Activated B cell treated with CpG ODN at 0.5 μM for 24 hours (primary cell): ENCODE measurements at regions not wholly inside any gene's neighbourhood (a gene's known extent, or its start where the extent isn't known, plus 50 kb on each side); places are given as distances from the start of the nearest gene placed in this dataset.
A peak's percentile ranks its signal among the peaks of the same experiment; 100 is the strongest.
"Not testable (repeated sequence)": the region's sequence is repeated elsewhere in the genome, so short reads cannot be mapped to it uniquely, and the experiment has no call there.

ENCODE experiments used
- ATAC-seq: fragments of 200-7000 bp; cut with Tn5 transposase; one replicate; pipeline ENCODE4 v1.10.0; 2021; ENCODE audit warnings: low read depth, mild to moderate bottlenecking, moderate library complexity
- CTCF ChIA-PET: fragments of 350-600 bp; sonication (Branson Sonifier 250); formaldehyde crosslinking; loops from one replicate; lab custom pipeline; 2021; ENCODE audit warnings: antibody characterized with exemption; lab: Charles Lee
- POLR2A ChIA-PET: fragments of 350-600 bp; sonication (Branson Sonifier 250); formaldehyde crosslinking; loops from one replicate; lab custom pipeline; 2021; ENCODE audit warnings: antibody characterized with exemption; lab: Charles Lee
- DNase-seq: peaks from one replicate; pipeline ENCODE4 v3.0.0; 2022
- H3K27ac Mint-ChIP-seq: one replicate; pipeline ENCODE4 v1.8.0; 2020; ENCODE audit warnings: mixed read lengths
- H3K27me3 Mint-ChIP-seq: one replicate; pipeline ENCODE4 v1.8.0; 2021; ENCODE audit warnings: mixed read lengths
- H3K36me3 Mint-ChIP-seq: one replicate; pipeline ENCODE4 v1.8.0; 2021; ENCODE audit warnings: low read depth, mixed read lengths
- H3K4me1 Mint-ChIP-seq: one replicate; pipeline ENCODE4 v1.8.0; 2021; ENCODE audit warnings: mixed read lengths
- H3K4me3 Mint-ChIP-seq: one replicate; pipeline ENCODE4 v1.8.0; 2020; ENCODE audit warnings: mild to moderate bottlenecking, mixed read lengths
- H3K9me3 Mint-ChIP-seq: one replicate; pipeline ENCODE4 v1.8.0; 2020; ENCODE audit warnings: mixed read lengths
- CTCF ChIP-seq: fragments of 200-600 bp; IDR thresholded peaks from one replicate; pipeline ENCODE4 v1.8.0; 2022; ENCODE audit warnings: antibody characterized with exemption, mild to moderate bottlenecking
- intact Hi-C: fragments of 100-400 bp; cut with micrococcal nuclease; formaldehyde crosslinking; loops from one replicate; pipeline ENCODE4 v1.15.1; 2024

GRCh38 chr5:91311168-91311696 lies 71.9 kb downstream of the ARRDC3 start:
- CTCF ChIA-PET: interaction anchor here (1.0 to 2.9 kb wide), 3 partner anchors 30 to 74 kb away, joined by 4 to 21 read pairs (median 4); partner anchors contain the start of gene ARRDC3
- H3K27ac Mint-ChIP-seq: peak overlapping the region; percentile 88
- intact Hi-C loops: loop anchor here (1.0 to 5.0 kb wide), 4 partner anchors 31 to 839 kb away; partner anchors contain the start of genes ARRDC3, MBLAC2 and POLR3G
- no peaks in the 10 kb centered on the region for H3K36me3 Mint-ChIP-seq
- H3K27me3 Mint-ChIP-seq: no peaks in the 10 kb centered on the region
- POLR2A ChIA-PET: interaction anchor here (0.7 to 4.9 kb wide), 5 partner anchors 30 to 72 kb away, joined by 3 to 72 read pairs (median 36); partner anchors contain the start of gene ARRDC3
- peak overlapping the region; percentile 70 for H3K4me3 Mint-ChIP-seq
- DNase-seq (no peak), ATAC-seq (peak; percentile 3)
- no peaks in the 10 kb centered on the region for H3K9me3 Mint-ChIP-seq
- H3K4me1 Mint-ChIP-seq: peaks cover 53% of the 10 kb centered on the region
- TF ChIP-seq CTCF: no peak

- intact Hi-C loops, H3K9me3 Mint-ChIP-seq, H3K4me3 Mint-ChIP-seq, H3K27ac Mint-ChIP-seq, ATAC-seq, CTCF ChIA-PET, H3K27me3 Mint-ChIP-seq, H3K36me3 Mint-ChIP-seq, DNase-seq: not testable (repeated sequence)
- peaks cover 26% of the 10 kb centered on the region for H3K4me1 Mint-ChIP-seq
- POLR2A ChIA-PET: interaction anchor here (0.8 kb wide), 1 partner anchor 73 kb away, joined by 3 read pairs; no protein-coding TSS in a partner anchor
Observed at GRCh38 chr5:91308157-91308556, 75.0 kb downstream of the ARRDC3 start.

DNA sequence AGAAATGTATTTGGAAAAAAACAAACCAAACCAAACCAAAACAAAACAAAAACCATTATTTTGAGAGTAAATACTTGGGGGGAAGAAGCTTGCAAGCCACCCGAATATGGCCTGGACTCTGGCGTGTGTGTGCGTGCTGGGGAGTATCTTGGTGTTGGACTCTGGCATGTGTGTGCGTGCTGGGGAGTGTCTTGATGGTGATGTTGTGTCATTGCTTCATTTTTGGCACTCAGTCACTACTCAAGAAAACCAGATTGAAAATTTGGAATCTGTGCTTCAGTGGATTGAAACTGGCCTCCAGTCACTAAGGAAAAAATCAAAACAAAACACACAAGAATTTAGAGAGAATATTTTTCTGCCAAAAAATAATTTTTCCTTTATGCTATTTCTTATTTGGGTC lies 76.1 kb downstream of the ARRDC3 start:
- no peaks in the 10 kb centered on the region for H3K36me3 Mint-ChIP-seq
- intact Hi-C loops: no loop called here
- ATAC-seq (no peak), DNase-seq (no peak)
- POLR2A ChIA-PET: no interaction called here
- CTCF ChIA-PET: no interaction called here
- no peaks in the 10 kb centered on the region for H3K9me3 Mint-ChIP-seq
- no peak overlapping the region for H3K27ac Mint-ChIP-seq
- no peaks in the 10 kb centered on the region for H3K27me3 Mint-ChIP-seq
- no peak for TF ChIP-seq CTCF
- H3K4me1 Mint-ChIP-seq: peaks cover 14% of the 10 kb centered on the region
- no peak overlapping the region for H3K4me3 Mint-ChIP-seq

GRCh38 chr5:91306497-91306896 lies 76.6 kb downstream of the ARRDC3 start:
- TF ChIP-seq CTCF: no peak
- Mint-ChIP-seq H3K4me1 (peaks cover 9% of the 10 kb centered on the region), H3K36me3 (no peaks in the 10 kb centered on the region), H3K4me3 (no peak overlapping the region), H3K27ac (no peak overlapping the region), H3K9me3 (no peaks in the 10 kb centered on the region), H3K27me3 (no peaks in the 10 kb centered on the region)
- CTCF ChIA-PET: no interaction called here
- DNase-seq: no peak
- intact Hi-C loops: no loop called here
- POLR2A ChIA-PET: interaction anchor here (1.2 kb wide), 1 partner anchor 76 kb away, joined by 3 read pairs; the partner anchor contains the start of gene ARRDC3
- no peak for ATAC-seq

GRCh38 chr5:91305640-91306039 lies 77.5 kb downstream of the ARRDC3 start:
- no peak for TF ChIP-seq CTCF
- intact Hi-C loops: no loop called here
- ChIA-PET CTCF (no interaction called here), POLR2A (interaction anchor here (1.2 kb wide), 1 partner anchor 77 kb away, joined by 3 read pairs; the partner anchor contains the start of gene ARRDC3)
- no peak for ATAC-seq
- Mint-ChIP-seq H3K27me3 (no peaks in the 10 kb centered on the region), H3K36me3 (no peaks in the 10 kb centered on the region), H3K4me3 (no peak overlapping the region), H3K4me1 (peaks cover under 1% of the 10 kb centered on the region), H3K27ac (no peak overlapping the region), H3K9me3 (no peaks in the 10 kb centered on the region)
- no peak for DNase-seq

DNA sequence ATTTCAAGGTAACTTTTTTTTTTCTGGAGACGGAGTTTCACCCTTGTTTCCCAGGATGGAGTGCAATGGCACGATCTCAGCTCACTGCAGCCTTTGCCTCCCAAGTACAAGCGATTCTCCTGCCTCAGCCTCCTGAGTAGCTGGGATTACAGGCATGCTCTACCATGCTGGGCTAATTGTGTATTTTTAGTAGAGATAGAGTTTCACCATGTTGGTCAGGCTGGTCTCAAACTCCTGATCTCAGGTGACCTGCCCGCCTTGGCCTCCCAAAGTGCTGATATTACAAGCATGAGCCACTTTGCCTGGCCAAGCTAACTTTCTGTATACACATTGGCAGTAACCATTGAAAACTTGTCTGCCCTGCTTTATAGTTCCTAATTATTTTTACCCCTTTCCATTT lies 79.1 kb downstream of the ARRDC3 start:
- H3K27me3 Mint-ChIP-seq, POLR2A ChIA-PET, H3K9me3 Mint-ChIP-seq, H3K36me3 Mint-ChIP-seq, H3K4me1 Mint-ChIP-seq, CTCF ChIA-PET, H3K4me3 Mint-ChIP-seq, DNase-seq, ATAC-seq, intact Hi-C loops, H3K27ac Mint-ChIP-seq: not testable (repeated sequence)
